22Rv1 (cell line): ENCODE measurements at regions not wholly inside any gene's neighbourhood (a gene's known extent, or its start where the extent isn't known, plus 50 kb on each side); places are given as distances from the start of the nearest gene placed in this dataset.

ENCODE experiments used
- CTCF ChIP-seq: fragments of 450-650 bp; IDR thresholded peaks from 2 replicates; pipeline ENCODE4 v1.5.1; 2017; ENCODE audit warnings: mild to moderate bottlenecking
- ZFX ChIP-seq: fragments of 450-650 bp; IDR thresholded peaks from 2 replicates; pipeline ENCODE4 v1.6.1; 2017; ENCODE audit warnings: antibody characterized with exemption, borderline replicate concordance

GRCh38 chr2:52475590-52475989 lies 1292.0 kb upstream of the CHAC2 start:
- TF ChIP-seq CTCF (no peak), ZFX (no peak)
